ENCODE measurements at regions not wholly inside any gene's neighbourhood (a gene's known extent, or its start where the extent isn't known, plus 50 kb on each side); places are given as distances from the start of the nearest gene placed in this dataset.

GRCh38 chr6:144434308-144434990 is 149.3 kb downstream of the UTRN start:
- TF ChIP-seq, protein P1, sequence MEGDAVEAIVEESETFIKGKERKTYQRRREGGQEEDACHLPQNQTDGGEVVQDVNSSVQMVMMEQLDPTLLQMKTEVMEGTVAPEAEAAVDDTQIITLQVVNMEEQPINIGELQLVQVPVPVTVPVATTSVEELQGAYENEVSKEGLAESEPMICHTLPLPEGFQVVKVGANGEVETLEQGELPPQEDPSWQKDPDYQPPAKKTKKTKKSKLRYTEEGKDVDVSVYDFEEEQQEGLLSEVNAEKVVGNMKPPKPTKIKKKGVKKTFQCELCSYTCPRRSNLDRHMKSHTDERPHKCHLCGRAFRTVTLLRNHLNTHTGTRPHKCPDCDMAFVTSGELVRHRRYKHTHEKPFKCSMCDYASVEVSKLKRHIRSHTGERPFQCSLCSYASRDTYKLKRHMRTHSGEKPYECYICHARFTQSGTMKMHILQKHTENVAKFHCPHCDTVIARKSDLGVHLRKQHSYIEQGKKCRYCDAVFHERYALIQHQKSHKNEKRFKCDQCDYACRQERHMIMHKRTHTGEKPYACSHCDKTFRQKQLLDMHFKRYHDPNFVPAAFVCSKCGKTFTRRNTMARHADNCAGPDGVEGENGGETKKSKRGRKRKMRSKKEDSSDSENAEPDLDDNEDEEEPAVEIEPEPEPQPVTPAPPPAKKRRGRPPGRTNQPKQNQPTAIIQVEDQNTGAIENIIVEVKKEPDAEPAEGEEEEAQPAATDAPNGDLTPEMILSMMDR (conservative IDR thresholded peaks at IDR 0.05; ENCODE audit: low read depth in 2 of 2), result no peak
- no peak for TF ChIP-seq POLR2AphosphoS5 (IDR thresholded peaks at IDR 0.05; ENCODE audit: low read depth)
- TF ChIP-seq NANOG (IDR thresholded peaks at IDR 0.05; ENCODE audit: borderline replicate concordance), result no peak
- TF ChIP-seq EZH2phosphoT487 (IDR thresholded peaks at IDR 0.05; ENCODE audit: unreplicated experiment), result no peak
- no peak for TF ChIP-seq REST (IDR thresholded peaks at IDR 0.05; ENCODE audit: unreplicated experiment)
- TF ChIP-seq EZH2 (IDR thresholded peaks at IDR 0.05; ENCODE audit: low read depth, unreplicated experiment), result no peak
- TF ChIP-seq STAT1 (IDR thresholded peaks at IDR 0.05; ENCODE audit: unreplicated experiment), result no peak
- TF ChIP-seq ZNF114 (CRISPR knock-in tag; IDR thresholded peaks at IDR 0.05), result no peak

Measured in GM23338 (cell line).